Ishikawa (cell line): ENCODE measurements at regions not wholly inside any gene's neighbourhood (a gene's known extent, or its start where the extent isn't known, plus 50 kb on each side); places are given as distances from the start of the nearest gene placed in this dataset.

Experiments
- CEBPB ChIP-seq: IDR thresholded peaks from 2 replicates; pipeline ENCODE4 v1.6.1; 2012
- CREB1 ChIP-seq: IDR thresholded peaks from 2 replicates; pipeline ENCODE4 v1.6.1; 2012; ENCODE audit warnings: low read depth
- EGR1 ChIP-seq: IDR thresholded peaks from 2 replicates; pipeline ENCODE4 v1.6.1; 2012
- EP300 ChIP-seq: IDR thresholded peaks from 2 replicates; pipeline ENCODE4 v1.6.1; 2012; ENCODE audit warnings: borderline replicate concordance
- FOXM1 ChIP-seq: IDR thresholded peaks from 2 replicates; pipeline ENCODE4 v1.6.1; 2012; ENCODE audit warnings: low read depth, borderline replicate concordance
- RAD21 ChIP-seq: IDR thresholded peaks from 2 replicates; pipeline ENCODE4 v1.6.1; 2012; ENCODE audit warnings: low read depth
- TAF1 ChIP-seq: IDR thresholded peaks from 2 replicates; pipeline ENCODE4 v1.6.1; 2012; ENCODE audit warnings: low read depth, mild to moderate bottlenecking
- TCF12 ChIP-seq: IDR thresholded peaks from 2 replicates; pipeline ENCODE4 v1.6.1; 2012; ENCODE audit warnings: low read depth
- TEAD4 ChIP-seq: IDR thresholded peaks from 2 replicates; pipeline ENCODE4 v1.6.1; 2012
- ZBTB7A ChIP-seq: IDR thresholded peaks from 2 replicates; pipeline ENCODE4 v1.6.1; 2012; ENCODE audit warnings: low read depth
- TF ChIP-seq, protein P1 (sequence below): IDR thresholded peaks from 2 replicates; pipeline ENCODE4 v1.6.1; 2012; ENCODE audit warnings: low read depth, mild to moderate bottlenecking
- TF ChIP-seq, protein P2 (sequence below): IDR thresholded peaks from 2 replicates; pipeline ENCODE4 v1.6.1; 2012

DNA sequence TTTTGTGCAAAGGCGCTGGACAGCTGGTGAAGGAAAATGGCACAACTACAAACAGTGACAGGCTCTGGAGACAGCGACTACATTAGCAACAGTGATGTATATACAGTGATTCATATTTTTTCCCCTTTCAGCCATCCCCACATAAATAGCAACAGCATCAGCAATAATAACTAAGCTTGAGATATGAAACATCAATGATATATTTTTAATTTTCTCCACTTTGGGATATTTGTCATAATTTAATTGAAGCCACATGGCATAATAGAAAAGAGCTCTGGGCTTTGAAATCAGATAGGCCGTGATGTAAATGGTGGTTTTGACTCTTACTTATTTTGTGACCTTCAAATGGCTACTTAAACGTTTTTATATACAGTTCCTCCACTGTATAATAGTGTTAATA lies 764.3 kb upstream of the PRMT6 start:
- TF ChIP-seq RAD21 (no peak), CREB1 (no peak), TCF12 (no peak), TAF1 (no peak), EGR1 (no peak), ZBTB7A (no peak), CEBPB (no peak), TEAD4 (no peak), FOXM1 (no peak), EP300 (no peak)
- TF ChIP-seq, protein P1, sequence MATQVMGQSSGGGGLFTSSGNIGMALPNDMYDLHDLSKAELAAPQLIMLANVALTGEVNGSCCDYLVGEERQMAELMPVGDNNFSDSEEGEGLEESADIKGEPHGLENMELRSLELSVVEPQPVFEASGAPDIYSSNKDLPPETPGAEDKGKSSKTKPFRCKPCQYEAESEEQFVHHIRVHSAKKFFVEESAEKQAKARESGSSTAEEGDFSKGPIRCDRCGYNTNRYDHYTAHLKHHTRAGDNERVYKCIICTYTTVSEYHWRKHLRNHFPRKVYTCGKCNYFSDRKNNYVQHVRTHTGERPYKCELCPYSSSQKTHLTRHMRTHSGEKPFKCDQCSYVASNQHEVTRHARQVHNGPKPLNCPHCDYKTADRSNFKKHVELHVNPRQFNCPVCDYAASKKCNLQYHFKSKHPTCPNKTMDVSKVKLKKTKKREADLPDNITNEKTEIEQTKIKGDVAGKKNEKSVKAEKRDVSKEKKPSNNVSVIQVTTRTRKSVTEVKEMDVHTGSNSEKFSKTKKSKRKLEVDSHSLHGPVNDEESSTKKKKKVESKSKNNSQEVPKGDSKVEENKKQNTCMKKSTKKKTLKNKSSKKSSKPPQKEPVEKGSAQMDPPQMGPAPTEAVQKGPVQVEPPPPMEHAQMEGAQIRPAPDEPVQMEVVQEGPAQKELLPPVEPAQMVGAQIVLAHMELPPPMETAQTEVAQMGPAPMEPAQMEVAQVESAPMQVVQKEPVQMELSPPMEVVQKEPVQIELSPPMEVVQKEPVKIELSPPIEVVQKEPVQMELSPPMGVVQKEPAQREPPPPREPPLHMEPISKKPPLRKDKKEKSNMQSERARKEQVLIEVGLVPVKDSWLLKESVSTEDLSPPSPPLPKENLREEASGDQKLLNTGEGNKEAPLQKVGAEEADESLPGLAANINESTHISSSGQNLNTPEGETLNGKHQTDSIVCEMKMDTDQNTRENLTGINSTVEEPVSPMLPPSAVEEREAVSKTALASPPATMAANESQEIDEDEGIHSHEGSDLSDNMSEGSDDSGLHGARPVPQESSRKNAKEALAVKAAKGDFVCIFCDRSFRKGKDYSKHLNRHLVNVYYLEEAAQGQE: no peak
- TF ChIP-seq, protein P2, sequence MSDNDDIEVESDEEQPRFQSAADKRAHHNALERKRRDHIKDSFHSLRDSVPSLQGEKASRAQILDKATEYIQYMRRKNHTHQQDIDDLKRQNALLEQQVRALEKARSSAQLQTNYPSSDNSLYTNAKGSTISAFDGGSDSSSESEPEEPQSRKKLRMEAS: no peak
